ENCODE measurements at regions not wholly inside any gene's neighbourhood (a gene's known extent, or its start where the extent isn't known, plus 50 kb on each side); places are given as distances from the start of the nearest gene placed in this dataset.

GRCh38 chr21:41600116-41600515, 92.2 kb upstream of the TMPRSS2 start:
- intact Hi-C loops (cut with DNase I): loop anchor here (10.0 kb wide), 1 partner anchor 515 kb away; no protein-coding TSS in a partner anchor
- peaks cover 20% of the 10 kb centered on the region for H3K4me1 ChIP-seq
- ATAC-seq (no peak), DNase-seq (no peak)
- no peaks in the 10 kb centered on the region for H3K27me3 ChIP-seq
- no peak for TF ChIP-seq POLR2A (IDR thresholded peaks at IDR 0.05)
- TF ChIP-seq CTCF (IDR thresholded peaks at IDR 0.05): no peak
- H3K4me3 ChIP-seq: no peak overlapping the region
- H3K36me3 ChIP-seq (replicated peaks in 1 of 2; ENCODE audit: insufficient read depth in 1 of 2, low read depth in 2 of 2): no peaks in the 10 kb centered on the region
- H3K27ac ChIP-seq: no peak overlapping the region
- WGBS, 2 donors: 96 to 100% methylated on average over 7 of the region's 7 CpGs
- H3K9me3 ChIP-seq: no peaks in the 10 kb centered on the region

- 67 to 77% methylated on average over 21 of the region's 21 CpGs for WGBS, 2 donors
- peak; percentile 28 for ATAC-seq
- H3K27ac ChIP-seq: no peak overlapping the region
Measured at GRCh38 chr21:41598561-41599431, 90.8 kb upstream of the TMPRSS2 start.

GRCh38 chr21:41597811-41598231, 89.9 kb upstream of the TMPRSS2 start:
- Histone ChIP-seq H3K4me1 (peaks cover 37% of the 10 kb centered on the region), H3K4me3 (no peak overlapping the region), H3K36me3 (replicated peaks in 1 of 2; ENCODE audit: insufficient read depth in 1 of 2, low read depth in 2 of 2) (no peaks in the 10 kb centered on the region), H3K27me3 (no peaks in the 10 kb centered on the region), H3K9me3 (no peaks in the 10 kb centered on the region), H3K27ac (no peak overlapping the region)
- DNase-seq: no peak
- intact Hi-C loops (cut with DNase I): no loop called here
- TF ChIP-seq CTCF (IDR thresholded peaks at IDR 0.05) (no peak), POLR2A (IDR thresholded peaks at IDR 0.05) (no peak)
- ATAC-seq: no peak
- WGBS, 2 donors: 80 to 91% methylated on average over 6 to 9 of the region's 9 CpGs

More at GRCh38 chr21:41598561-41599431, 90.8 kb upstream of the TMPRSS2 start:
- no peaks in the 10 kb centered on the region for H3K27me3 ChIP-seq
- intact Hi-C loops (cut with DNase I): no loop called here
- peak in 3 of 4 donors; percentile 43 to 67 (median 57) for DNase-seq
- no peaks in the 10 kb centered on the region for H3K36me3 ChIP-seq (replicated peaks in 1 of 2; ENCODE audit: insufficient read depth in 1 of 2, low read depth in 2 of 2)
- H3K4me1 ChIP-seq: peaks cover 29% of the 10 kb centered on the region
- TF ChIP-seq POLR2A (IDR thresholded peaks at IDR 0.05) (no peak), CTCF (IDR thresholded peaks at IDR 0.05) (no peak)
- no peaks in the 10 kb centered on the region for H3K9me3 ChIP-seq
- no peak overlapping the region for H3K4me3 ChIP-seq

GRCh38 chr21:41597227-41597626, 89.3 kb upstream of the TMPRSS2 start:
- TF ChIP-seq POLR2A (IDR thresholded peaks at IDR 0.05): no peak
- TF ChIP-seq CTCF (IDR thresholded peaks at IDR 0.05): no peak
- Histone ChIP-seq H3K27ac (no peak overlapping the region), H3K36me3 (replicated peaks in 1 of 2; ENCODE audit: insufficient read depth in 1 of 2, low read depth in 2 of 2) (no peaks in the 10 kb centered on the region), H3K4me3 (no peak overlapping the region), H3K9me3 (no peaks in the 10 kb centered on the region), H3K4me1 (peaks cover 39% of the 10 kb centered on the region), H3K27me3 (no peaks in the 10 kb centered on the region)
- no peak for ATAC-seq
- DNase-seq: no peak
- intact Hi-C loops (cut with DNase I): no loop called here
- 82 to 85% methylated on average over 1 of the region's 1 CpG for WGBS, 2 donors
